Muscle of leg (tissue), 3 donors: ENCODE measurements at regions not wholly inside any gene's neighbourhood (a gene's known extent, or its start where the extent isn't known, plus 50 kb on each side); places are given as distances from the start of the nearest gene placed in this dataset.
"Not testable (repeated sequence)": the region's sequence is repeated elsewhere in the genome, so short reads cannot be mapped to it uniquely, and the experiment has no call there.

Source experiments
- DNase-seq: peaks from one replicate; pipeline ENCODE4 v3.0.0; 2013
- H3K27ac ChIP-seq: one replicate; pipeline ENCODE4 v1.5.1; 2013; ENCODE audit warnings: mild to moderate bottlenecking, low read length, control low read depth
- H3K27me3 ChIP-seq: one replicate; pipeline ENCODE4 v1.6.1; 2013; ENCODE audit warnings: low read length; ENCODE audit not compliant: control insufficient read depth, insufficient read depth
- H3K36me3 ChIP-seq: one replicate; pipeline ENCODE4 v1.6.1; 2013; ENCODE audit warnings: low read length; ENCODE audit not compliant: control insufficient read depth, insufficient read depth
- H3K4me1 ChIP-seq: one replicate; pipeline ENCODE4 v1.6.1; 2013; ENCODE audit warnings: low read length; ENCODE audit not compliant: control insufficient read depth, insufficient read depth
- H3K4me3 ChIP-seq: one replicate; pipeline ENCODE4 v1.5.1; 2013; ENCODE audit warnings: low read length, control low read depth
- H3K9me3 ChIP-seq: replicated peaks from 2 replicates; pipeline ENCODE4 v1.6.1; 2013; ENCODE audit warnings: low read depth, low read length; ENCODE audit not compliant: control insufficient read depth
- WGBS: methylation state at CpG from one replicate; pipeline ENCODE4 v1.1.5; 2013; ENCODE audit warnings: missing lambda C conversion rate; ENCODE audit not compliant: insufficient coverage; 5-methylcytosine and 5-hydroxymethylcytosine counted together

GRCh38 chr2:71961289-71962027, 186.2 kb downstream of the CYP26B1 start:
- Histone ChIP-seq H3K9me3 (peaks cover 14% of the 10 kb centered on the region), H3K4me3 (no peak overlapping the region), H3K27ac (no peak overlapping the region), H3K27me3 (peaks cover 2% of the 10 kb centered on the region), H3K4me1 (peaks cover 11% of the 10 kb centered on the region), H3K36me3 (no peaks in the 10 kb centered on the region)
- no peak for DNase-seq
- 49% methylated on average over 5 of the region's 5 CpGs for WGBS

- H3K4me1 ChIP-seq: peaks cover 11% of the 10 kb centered on the region
- H3K27ac ChIP-seq: no peak overlapping the region
- no peaks in the 10 kb centered on the region for H3K36me3 ChIP-seq
- H3K4me3 ChIP-seq: no peak overlapping the region
- no peak for DNase-seq
- peaks cover 16% of the 10 kb centered on the region for H3K9me3 ChIP-seq
- H3K27me3 ChIP-seq: peaks cover 2% of the 10 kb centered on the region
Measured at GRCh38 chr2:71959494-71959893, 188.2 kb downstream of the CYP26B1 start.

- not testable (repeated sequence) for H3K27me3 ChIP-seq, H3K36me3 ChIP-seq, H3K27ac ChIP-seq, H3K4me3 ChIP-seq, DNase-seq
- Histone ChIP-seq H3K9me3 (peaks cover 16% of the 10 kb centered on the region), H3K4me1 (peaks cover 11% of the 10 kb centered on the region)
- no CpG with 5 or more reads among the region's 1 CpG for WGBS
Measured at GRCh38 chr2:71958426-71958825, 189.2 kb downstream of the CYP26B1 start.

- H3K4me3 ChIP-seq: no peak overlapping the region
- no peak overlapping the region for H3K27ac ChIP-seq
- H3K4me1 ChIP-seq: peaks cover 26% of the 10 kb centered on the region
- H3K36me3 ChIP-seq: no peaks in the 10 kb centered on the region
- 40% methylated on average over 5 of the region's 6 CpGs for WGBS
- DNase-seq: no peak
- H3K27me3 ChIP-seq: no peaks in the 10 kb centered on the region
- peaks cover 6% of the 10 kb centered on the region for H3K9me3 ChIP-seq
Measured at GRCh38 chr2:71952572-71953188, 195.0 kb downstream of the CYP26B1 start.

- H3K9me3 ChIP-seq: peaks cover 2% of the 10 kb centered on the region
- 88% methylated on average over 2 of the region's 3 CpGs for WGBS
- no peaks in the 10 kb centered on the region for H3K36me3 ChIP-seq
- peaks cover 26% of the 10 kb centered on the region for H3K4me1 ChIP-seq
- DNase-seq: no peak
- no peak overlapping the region for H3K27ac ChIP-seq
- no peak overlapping the region for H3K4me3 ChIP-seq
- no peaks in the 10 kb centered on the region for H3K27me3 ChIP-seq
Measured at GRCh38 chr2:71951718-71952404, 195.8 kb downstream of the CYP26B1 start.

- H3K9me3 ChIP-seq: no peaks in the 10 kb centered on the region
- no peak overlapping the region for H3K4me3 ChIP-seq
- no peaks in the 10 kb centered on the region for H3K27me3 ChIP-seq
- H3K36me3 ChIP-seq: no peaks in the 10 kb centered on the region
- WGBS: 33% methylated on average over 1 of the region's 2 CpGs
- H3K27ac ChIP-seq: no peak overlapping the region
- DNase-seq: no peak
- H3K4me1 ChIP-seq: peaks cover 26% of the 10 kb centered on the region
Measured at GRCh38 chr2:71951083-71951468, 196.6 kb downstream of the CYP26B1 start.

GRCh38 chr2:71950256-71951082, 197.2 kb downstream of the CYP26B1 start:
- Histone ChIP-seq H3K9me3 (no peaks in the 10 kb centered on the region), H3K4me3 (no peak overlapping the region), H3K36me3 (no peaks in the 10 kb centered on the region), H3K4me1 (peaks cover 30% of the 10 kb centered on the region), H3K27me3 (no peaks in the 10 kb centered on the region), H3K27ac (no peak overlapping the region)
- peak; percentile 46 for DNase-seq
- 37% methylated on average over 3 of the region's 4 CpGs for WGBS

GRCh38 chr2:71949537-71949798, 198.2 kb downstream of the CYP26B1 start:
- Histone ChIP-seq H3K9me3 (no peaks in the 10 kb centered on the region), H3K4me3 (no peak overlapping the region), H3K27ac (no peak overlapping the region), H3K4me1 (peaks cover 40% of the 10 kb centered on the region), H3K27me3 (no peaks in the 10 kb centered on the region), H3K36me3 (no peaks in the 10 kb centered on the region)
- no peak for DNase-seq
- WGBS: no CpG with 5 or more reads among the region's 3 CpGs

- H3K36me3 ChIP-seq: no peaks in the 10 kb centered on the region
- H3K4me3 ChIP-seq: no peak overlapping the region
- no peaks in the 10 kb centered on the region for H3K9me3 ChIP-seq
- no peak overlapping the region for H3K27ac ChIP-seq
- 64% methylated on average over 8 of the region's 11 CpGs for WGBS
- peak; percentile 41 for DNase-seq
- peaks cover 45% of the 10 kb centered on the region for H3K4me1 ChIP-seq
- no peaks in the 10 kb centered on the region for H3K27me3 ChIP-seq
Measured at GRCh38 chr2:71948781-71949536, 198.7 kb downstream of the CYP26B1 start.
